Suprapubic skin (tissue), 3 donors: ENCODE measurements at regions not wholly inside any gene's neighbourhood (a gene's known extent, or its start where the extent isn't known, plus 50 kb on each side); places are given as distances from the start of the nearest gene placed in this dataset.

Experiments used
- EP300 ChIP-seq: sonication (generic); formaldehyde crosslinking; IDR thresholded peaks from one replicate; pipeline ENCODE4 v1.6.1; 2017; ENCODE audit warnings: antibody characterized with exemption
- POLR2A ChIP-seq, 2 donors: fragments of 450-650 bp; IDR thresholded peaks; one replicate each; pipeline ENCODE4 v1.6.1; 2017; ENCODE audit warnings: antibody characterized with exemption in 2 of 2, mild to moderate bottlenecking in 2 of 2, moderate library complexity in 2 of 2
- TF ChIP-seq, protein P1 (sequence below), 2 donors: fragments of 200-600 bp in 1 of 2; fragments of 450-650 bp in 1 of 2; sonication (generic) in 1 of 2; IDR thresholded peaks; one replicate each; pipeline ENCODE4 v1.5.1; 2016 to 2019; ENCODE audit warnings: antibody characterized with exemption in 2 of 2, mild to moderate bottlenecking in 1 of 2, moderate library complexity in 1 of 2

DNA sequence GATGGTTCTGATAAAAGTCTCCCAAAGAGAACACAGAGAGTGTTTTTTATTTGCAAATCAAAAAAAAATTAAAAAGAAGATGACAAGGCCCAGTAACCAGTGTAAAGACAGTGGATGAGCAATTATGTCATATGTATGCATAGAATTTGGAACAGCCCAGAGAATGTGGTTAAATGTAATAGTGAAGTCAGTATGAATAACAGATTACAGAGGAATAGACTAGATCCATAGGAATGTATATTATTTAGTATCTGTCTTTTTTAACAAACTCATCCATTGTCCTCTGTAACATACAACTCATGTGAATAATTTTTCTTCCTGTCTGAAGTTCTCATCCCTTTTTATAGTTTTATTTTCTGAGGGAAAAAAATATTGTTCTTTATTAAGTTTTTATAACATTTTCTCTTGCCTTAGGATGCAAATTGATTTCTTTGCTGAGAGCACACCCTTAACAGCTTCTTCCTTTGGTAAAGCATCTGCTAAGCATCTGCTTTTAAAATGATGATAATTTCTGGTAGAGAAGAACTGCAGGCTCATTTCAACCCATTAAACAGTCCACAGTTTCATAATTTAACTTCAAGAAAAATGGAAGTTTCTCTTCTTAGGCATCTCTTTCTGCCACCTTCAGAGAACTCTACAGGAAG, 266.5 kb upstream of the MTNR1B start:
- no peak for TF ChIP-seq POLR2A (IDR thresholded peaks at IDR 0.05)
- TF ChIP-seq, protein P1, sequence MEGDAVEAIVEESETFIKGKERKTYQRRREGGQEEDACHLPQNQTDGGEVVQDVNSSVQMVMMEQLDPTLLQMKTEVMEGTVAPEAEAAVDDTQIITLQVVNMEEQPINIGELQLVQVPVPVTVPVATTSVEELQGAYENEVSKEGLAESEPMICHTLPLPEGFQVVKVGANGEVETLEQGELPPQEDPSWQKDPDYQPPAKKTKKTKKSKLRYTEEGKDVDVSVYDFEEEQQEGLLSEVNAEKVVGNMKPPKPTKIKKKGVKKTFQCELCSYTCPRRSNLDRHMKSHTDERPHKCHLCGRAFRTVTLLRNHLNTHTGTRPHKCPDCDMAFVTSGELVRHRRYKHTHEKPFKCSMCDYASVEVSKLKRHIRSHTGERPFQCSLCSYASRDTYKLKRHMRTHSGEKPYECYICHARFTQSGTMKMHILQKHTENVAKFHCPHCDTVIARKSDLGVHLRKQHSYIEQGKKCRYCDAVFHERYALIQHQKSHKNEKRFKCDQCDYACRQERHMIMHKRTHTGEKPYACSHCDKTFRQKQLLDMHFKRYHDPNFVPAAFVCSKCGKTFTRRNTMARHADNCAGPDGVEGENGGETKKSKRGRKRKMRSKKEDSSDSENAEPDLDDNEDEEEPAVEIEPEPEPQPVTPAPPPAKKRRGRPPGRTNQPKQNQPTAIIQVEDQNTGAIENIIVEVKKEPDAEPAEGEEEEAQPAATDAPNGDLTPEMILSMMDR (IDR thresholded peaks at IDR 0.05) = no peak
- no peak for TF ChIP-seq EP300
